GM23338 (cell line): ENCODE measurements at regions not wholly inside any gene's neighbourhood (a gene's known extent, or its start where the extent isn't known, plus 50 kb on each side); places are given as distances from the start of the nearest gene placed in this dataset.

Source experiments
- ATAC-seq: fragments of 200-7000 bp; cut with Tn5 transposase; 3 replicates; pipeline ENCODE4 v1.9.1; 2020
- DNase-seq: peaks from one replicate; pipeline ENCODE4 v3.0.0-alpha.2; 2015; ENCODE audit warnings: low spot score
- H2AFZ ChIP-seq: fragments of 200-600 bp; sonication (generic); 2 replicates; pipeline ENCODE4 v1.8.0; 2016; ENCODE audit warnings: antibody characterized with exemption, mild to moderate bottlenecking, moderate library complexity
- H3F3A ChIP-seq: fragments of 200-600 bp; sonication (generic); replicated peaks from 2 replicates; pipeline ENCODE4 v1.8.0; 2017; ENCODE audit warnings: antibody characterized with exemption, mixed run types, low read depth
- H3K27ac ChIP-seq: fragments of 200-600 bp; sonication (generic); 2 replicates; pipeline ENCODE4 v1.6.1; 2016; ENCODE audit warnings: low read depth
- H3K27me3 ChIP-seq: fragments of 200-600 bp; sonication (generic); 2 replicates; pipeline ENCODE4 v1.8.0; 2016; ENCODE audit warnings: mild to moderate bottlenecking, mixed run types, moderate library complexity; ENCODE audit not compliant: insufficient read depth
- H3K36me3 ChIP-seq: fragments of 200-600 bp; sonication (generic); 2 replicates; pipeline ENCODE4 v1.8.0; 2016; ENCODE audit warnings: mild to moderate bottlenecking; ENCODE audit not compliant: insufficient read depth
- H3K4me1 ChIP-seq: fragments of 200-600 bp; sonication (generic); 2 replicates; pipeline ENCODE4 v1.8.0; 2016; ENCODE audit warnings: mild to moderate bottlenecking, moderate library complexity; ENCODE audit not compliant: insufficient read depth
- H3K4me2 ChIP-seq: fragments of 200-600 bp; sonication (generic); 2 replicates; pipeline ENCODE4 v1.7.1; 2017; ENCODE audit warnings: mixed run types
- H3K4me3 ChIP-seq: fragments of 200-600 bp; sonication (generic); 2 replicates; pipeline ENCODE4 v1.6.1; 2016; ENCODE audit warnings: mixed run types
- H3K79me2 ChIP-seq: fragments of 200-600 bp; sonication (generic); replicated peaks from 2 replicates; pipeline ENCODE4 v1.8.0; 2017; ENCODE audit warnings: mild to moderate bottlenecking; ENCODE audit not compliant: insufficient read depth
- H3K9me2 ChIP-seq: fragments of 200-600 bp; sonication (generic); 2 replicates; pipeline ENCODE4 v1.8.0; 2017; ENCODE audit not compliant: insufficient read depth
- H4K20me1 ChIP-seq: fragments of 200-600 bp; sonication (generic); replicated peaks from 2 replicates; pipeline ENCODE4 v1.8.0; 2017; ENCODE audit warnings: mild to moderate bottlenecking; ENCODE audit not compliant: insufficient read depth
- H3K27ac Mint-ChIP-seq: 2 replicates; pipeline ENCODE4 v1.8.0; 2020; ENCODE audit warnings: inconsistent platforms, mild to moderate bottlenecking, moderate library complexity, mixed read lengths
- H3K27me3 Mint-ChIP-seq: 3 replicates; pipeline ENCODE4 v1.8.0; 2022; ENCODE audit warnings: low read depth, mild to moderate bottlenecking, moderate library complexity, mixed read lengths, inconsistent platforms; ENCODE audit not compliant: insufficient read depth, poor library complexity
- H3K36me3 Mint-ChIP-seq: 3 replicates; pipeline ENCODE4 v1.8.0; 2021; ENCODE audit warnings: low read depth, mild to moderate bottlenecking, inconsistent platforms, moderate library complexity, mixed read lengths
- H3K4me1 Mint-ChIP-seq: 3 replicates; pipeline ENCODE4 v1.8.0; 2020; ENCODE audit warnings: mild to moderate bottlenecking, inconsistent platforms, mixed read lengths
- H3K4me3 Mint-ChIP-seq: 3 replicates; pipeline ENCODE4 v1.8.0; 2021; ENCODE audit warnings: moderate library complexity, mild to moderate bottlenecking, inconsistent platforms, mixed read lengths
- H3K9me3 Mint-ChIP-seq: 3 replicates; pipeline ENCODE4 v1.8.0; 2020; ENCODE audit warnings: moderate library complexity, mild to moderate bottlenecking, inconsistent platforms, mixed read lengths
- CREB1 ChIP-seq: fragments of 250-450 bp; sonication (Bioruptor Pico); IDR thresholded peaks from 2 replicates; pipeline ENCODE4 v1.5.0; 2020; ENCODE audit warnings: low read depth, mild to moderate bottlenecking, moderate library complexity
- ETS1 ChIP-seq: IDR thresholded peaks from 2 replicates; pipeline ENCODE4 v1.6.1; 2016; ENCODE audit warnings: antibody characterized with exemption
- EZH2 ChIP-seq: fragments of 200-600 bp; sonication (generic); IDR thresholded peaks from one replicate; pipeline ENCODE4 v1.8.0; 2017; ENCODE audit warnings: antibody characterized with exemption, mild to moderate bottlenecking, low read depth; ENCODE audit not compliant: unreplicated experiment
- EZH2phosphoT487 ChIP-seq: fragments of 200-600 bp; sonication (generic); IDR thresholded peaks from one replicate; pipeline ENCODE4 v1.8.1; 2018; ENCODE audit warnings: antibody characterized with exemption; ENCODE audit not compliant: unreplicated experiment
- JUNB ChIP-seq: IDR thresholded peaks from one replicate; pipeline ENCODE4 v1.6.1; 2016; ENCODE audit warnings: antibody characterized with exemption; ENCODE audit not compliant: unreplicated experiment
- POLR2AphosphoS5 ChIP-seq: IDR thresholded peaks from 2 replicates; pipeline ENCODE4 v1.6.1; 2016; ENCODE audit warnings: antibody characterized with exemption, low read depth
- STAT1 ChIP-seq: IDR thresholded peaks from one replicate; pipeline ENCODE4 v1.6.1; 2016; ENCODE audit warnings: antibody characterized with exemption; ENCODE audit not compliant: unreplicated experiment
- ZNF114 ChIP-seq: fragments of 250-450 bp; sonication (Bioruptor Pico); IDR thresholded peaks from 2 replicates; pipeline ENCODE4 v1.5.0; 2020; ENCODE audit warnings: mild to moderate bottlenecking, moderate library complexity
- TF ChIP-seq, protein P1 (sequence below): IDR thresholded peaks from one replicate; pipeline ENCODE4 v1.6.1; 2018; ENCODE audit warnings: antibody characterized with exemption; ENCODE audit not compliant: unreplicated experiment
- TF ChIP-seq, protein P2 (sequence below): fragments of 250-450 bp; sonication (Bioruptor Pico); IDR thresholded peaks from 2 replicates; pipeline ENCODE4 v1.5.0; 2020; ENCODE audit warnings: mild to moderate bottlenecking, moderate library complexity

GRCh38 chr18:24928301-24928878, 423.6 kb downstream of the ZNF521 start (continued):
- TF ChIP-seq ETS1 (no peak), EZH2phosphoT487 (no peak)
- TF ChIP-seq, protein P1, sequence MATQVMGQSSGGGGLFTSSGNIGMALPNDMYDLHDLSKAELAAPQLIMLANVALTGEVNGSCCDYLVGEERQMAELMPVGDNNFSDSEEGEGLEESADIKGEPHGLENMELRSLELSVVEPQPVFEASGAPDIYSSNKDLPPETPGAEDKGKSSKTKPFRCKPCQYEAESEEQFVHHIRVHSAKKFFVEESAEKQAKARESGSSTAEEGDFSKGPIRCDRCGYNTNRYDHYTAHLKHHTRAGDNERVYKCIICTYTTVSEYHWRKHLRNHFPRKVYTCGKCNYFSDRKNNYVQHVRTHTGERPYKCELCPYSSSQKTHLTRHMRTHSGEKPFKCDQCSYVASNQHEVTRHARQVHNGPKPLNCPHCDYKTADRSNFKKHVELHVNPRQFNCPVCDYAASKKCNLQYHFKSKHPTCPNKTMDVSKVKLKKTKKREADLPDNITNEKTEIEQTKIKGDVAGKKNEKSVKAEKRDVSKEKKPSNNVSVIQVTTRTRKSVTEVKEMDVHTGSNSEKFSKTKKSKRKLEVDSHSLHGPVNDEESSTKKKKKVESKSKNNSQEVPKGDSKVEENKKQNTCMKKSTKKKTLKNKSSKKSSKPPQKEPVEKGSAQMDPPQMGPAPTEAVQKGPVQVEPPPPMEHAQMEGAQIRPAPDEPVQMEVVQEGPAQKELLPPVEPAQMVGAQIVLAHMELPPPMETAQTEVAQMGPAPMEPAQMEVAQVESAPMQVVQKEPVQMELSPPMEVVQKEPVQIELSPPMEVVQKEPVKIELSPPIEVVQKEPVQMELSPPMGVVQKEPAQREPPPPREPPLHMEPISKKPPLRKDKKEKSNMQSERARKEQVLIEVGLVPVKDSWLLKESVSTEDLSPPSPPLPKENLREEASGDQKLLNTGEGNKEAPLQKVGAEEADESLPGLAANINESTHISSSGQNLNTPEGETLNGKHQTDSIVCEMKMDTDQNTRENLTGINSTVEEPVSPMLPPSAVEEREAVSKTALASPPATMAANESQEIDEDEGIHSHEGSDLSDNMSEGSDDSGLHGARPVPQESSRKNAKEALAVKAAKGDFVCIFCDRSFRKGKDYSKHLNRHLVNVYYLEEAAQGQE = no peak

DNA sequence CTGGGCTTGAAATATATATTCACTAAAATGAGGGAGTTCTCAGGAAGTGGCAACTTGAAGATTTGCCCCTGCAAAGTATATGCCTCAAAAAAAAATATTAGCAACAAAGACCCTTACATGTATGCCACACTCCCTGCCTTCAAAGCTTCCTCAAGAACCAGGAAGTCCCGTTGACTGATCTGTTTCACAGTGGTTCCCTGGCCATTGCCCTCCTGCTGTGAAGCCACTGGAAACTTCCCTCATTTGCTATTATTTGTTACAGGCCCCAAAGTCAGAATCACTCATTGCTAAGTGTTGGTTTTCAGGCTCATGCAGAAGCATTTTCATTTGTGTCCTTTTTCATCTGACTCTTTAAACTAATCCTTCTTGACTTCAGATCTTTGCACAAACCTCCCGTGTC, 421.5 kb downstream of the ZNF521 start:
- Histone ChIP-seq H4K20me1 (no peaks in the 10 kb centered on the region), H3K9me2 (peaks cover 12% of the 10 kb centered on the region), H3K4me1 (peaks cover 18% of the 10 kb centered on the region), H3K27ac (no peak overlapping the region), H3K36me3 (no peaks in the 10 kb centered on the region), H3K27me3 (no peaks in the 10 kb centered on the region), H3K79me2 (no peaks in the 10 kb centered on the region), H3F3A (no peaks in the 10 kb centered on the region), H3K4me2 (peak overlapping the region; percentile 23; the same call in 1 of the 2 replicates), H3K4me3 (no peak overlapping the region), H2AFZ (no peak overlapping the region)
- no peaks in the 10 kb centered on the region; the same call in 2 of the 3 replicates for H3K36me3 Mint-ChIP-seq
- ATAC-seq = no peak
- H3K4me3 Mint-ChIP-seq = no peak overlapping the region
- no peak overlapping the region; the same call in 1 of the 2 replicates for H3K27ac Mint-ChIP-seq
- DNase-seq = peak; percentile 42
- H3K4me1 Mint-ChIP-seq = peaks cover 21% of the 10 kb centered on the region
- no peaks in the 10 kb centered on the region for H3K27me3 Mint-ChIP-seq
- H3K9me3 Mint-ChIP-seq = no peaks in the 10 kb centered on the region
- TF ChIP-seq ZNF114 (CRISPR knock-in tag) (no peak), EZH2phosphoT487 (no peak), STAT1 (no peak), EZH2 (no peak), CREB1 (CRISPR knock-in tag) (no peak), POLR2AphosphoS5 (no peak), JUNB (no peak)
- TF ChIP-seq, protein P1 = no peak
- TF ChIP-seq, protein P2, sequence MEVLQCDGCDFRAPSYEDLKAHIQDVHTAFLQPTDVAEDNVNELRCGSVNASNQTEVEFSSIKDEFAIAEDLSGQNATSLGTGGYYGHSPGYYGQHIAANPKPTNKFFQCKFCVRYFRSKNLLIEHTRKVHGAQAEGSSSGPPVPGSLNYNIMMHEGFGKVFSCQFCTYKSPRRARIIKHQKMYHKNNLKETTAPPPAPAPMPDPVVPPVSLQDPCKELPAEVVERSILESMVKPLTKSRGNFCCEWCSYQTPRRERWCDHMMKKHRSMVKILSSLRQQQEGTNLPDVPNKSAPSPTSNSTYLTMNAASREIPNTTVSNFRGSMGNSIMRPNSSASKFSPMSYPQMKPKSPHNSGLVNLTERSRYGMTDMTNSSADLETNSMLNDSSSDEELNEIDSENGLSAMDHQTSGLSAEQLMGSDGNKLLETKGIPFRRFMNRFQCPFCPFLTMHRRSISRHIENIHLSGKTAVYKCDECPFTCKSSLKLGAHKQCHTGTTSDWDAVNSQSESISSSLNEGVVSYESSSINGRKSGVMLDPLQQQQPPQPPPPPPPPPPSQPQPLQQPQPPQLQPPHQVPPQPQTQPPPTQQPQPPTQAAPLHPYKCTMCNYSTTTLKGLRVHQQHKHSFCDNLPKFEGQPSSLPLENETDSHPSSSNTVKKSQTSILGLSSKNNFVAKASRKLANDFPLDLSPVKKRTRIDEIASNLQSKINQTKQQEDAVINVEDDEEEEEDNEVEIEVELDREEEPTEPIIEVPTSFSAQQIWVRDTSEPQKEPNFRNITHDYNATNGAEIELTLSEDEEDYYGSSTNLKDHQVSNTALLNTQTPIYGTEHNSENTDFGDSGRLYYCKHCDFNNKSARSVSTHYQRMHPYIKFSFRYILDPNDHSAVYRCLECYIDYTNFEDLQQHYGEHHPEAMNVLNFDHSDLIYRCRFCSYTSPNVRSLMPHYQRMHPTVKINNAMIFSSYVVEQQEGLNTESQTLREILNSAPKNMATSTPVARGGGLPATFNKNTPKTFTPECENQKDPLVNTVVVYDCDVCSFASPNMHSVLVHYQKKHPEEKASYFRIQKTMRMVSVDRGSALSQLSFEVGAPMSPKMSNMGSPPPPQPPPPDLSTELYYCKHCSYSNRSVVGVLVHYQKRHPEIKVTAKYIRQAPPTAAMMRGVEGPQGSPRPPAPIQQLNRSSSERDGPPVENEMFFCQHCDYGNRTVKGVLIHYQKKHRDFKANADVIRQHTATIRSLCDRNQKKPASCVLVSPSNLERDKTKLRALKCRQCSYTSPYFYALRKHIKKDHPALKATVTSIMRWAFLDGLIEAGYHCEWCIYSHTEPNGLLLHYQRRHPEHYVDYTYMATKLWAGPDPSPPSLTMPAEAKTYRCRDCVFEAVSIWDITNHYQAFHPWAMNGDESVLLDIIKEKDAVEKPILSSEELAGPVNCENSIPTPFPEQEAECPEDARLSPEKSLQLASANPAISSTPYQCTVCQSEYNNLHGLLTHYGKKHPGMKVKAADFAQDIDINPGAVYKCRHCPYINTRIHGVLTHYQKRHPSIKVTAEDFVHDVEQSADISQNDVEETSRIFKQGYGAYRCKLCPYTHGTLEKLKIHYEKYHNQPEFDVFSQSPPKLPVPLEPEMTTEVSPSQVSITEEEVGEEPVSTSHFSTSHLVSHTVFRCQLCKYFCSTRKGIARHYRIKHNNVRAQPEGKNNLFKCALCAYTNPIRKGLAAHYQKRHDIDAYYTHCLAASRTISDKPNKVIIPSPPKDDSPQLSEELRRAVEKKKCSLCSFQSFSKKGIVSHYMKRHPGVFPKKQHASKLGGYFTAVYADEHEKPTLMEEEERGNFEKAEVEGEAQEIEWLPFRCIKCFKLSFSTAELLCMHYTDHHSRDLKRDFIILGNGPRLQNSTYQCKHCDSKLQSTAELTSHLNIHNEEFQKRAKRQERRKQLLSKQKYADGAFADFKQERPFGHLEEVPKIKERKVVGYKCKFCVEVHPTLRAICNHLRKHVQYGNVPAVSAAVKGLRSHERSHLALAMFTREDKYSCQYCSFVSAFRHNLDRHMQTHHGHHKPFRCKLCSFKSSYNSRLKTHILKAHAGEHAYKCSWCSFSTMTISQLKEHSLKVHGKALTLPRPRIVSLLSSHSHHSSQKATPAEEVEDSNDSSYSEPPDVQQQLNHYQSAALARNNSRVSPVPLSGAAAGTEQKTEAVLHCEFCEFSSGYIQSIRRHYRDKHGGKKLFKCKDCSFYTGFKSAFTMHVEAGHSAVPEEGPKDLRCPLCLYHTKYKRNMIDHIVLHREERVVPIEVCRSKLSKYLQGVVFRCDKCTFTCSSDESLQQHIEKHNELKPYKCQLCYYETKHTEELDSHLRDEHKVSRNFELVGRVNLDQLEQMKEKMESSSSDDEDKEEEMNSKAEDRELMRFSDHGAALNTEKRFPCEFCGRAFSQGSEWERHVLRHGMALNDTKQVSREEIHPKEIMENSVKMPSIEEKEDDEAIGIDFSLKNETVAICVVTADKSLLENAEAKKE = no peak
